Fibroblast of skin of right biceps (primary cell): ENCODE measurements at regions not wholly inside any gene's neighbourhood (a gene's known extent, or its start where the extent isn't known, plus 50 kb on each side); places are given as distances from the start of the nearest gene placed in this dataset.
"Not testable (repeated sequence)": the region's sequence is repeated elsewhere in the genome, so short reads cannot be mapped to it uniquely, and the experiment has no call there.

Experiments used
- DNase-seq: peaks from one replicate; pipeline ENCODE4 v3.0.0-alpha.2; 2013

GRCh38 chr3:3686907-3687648, 112.2 kb upstream of the LRRN1 start:
- DNase-seq: no peak

- DNase-seq: no peak
Observed at GRCh38 chr3:3685721-3686120, 113.5 kb upstream of the LRRN1 start.

- peak; percentile 47 for DNase-seq
Observed at GRCh38 chr3:3683261-3683660, 116.0 kb upstream of the LRRN1 start.

- DNase-seq: no peak
Observed at GRCh38 chr3:3675801-3676200, 123.4 kb upstream of the LRRN1 start.

- DNase-seq: no peak
Observed at GRCh38 chr3:3675186-3675585, 124.0 kb upstream of the LRRN1 start.

GRCh38 chr3:3666664-3667063, 132.6 kb upstream of the LRRN1 start:
- DNase-seq: peak; percentile 57

GRCh38 chr3:3665961-3666640, 133.1 kb upstream of the LRRN1 start:
- DNase-seq: no peak

GRCh38 chr3:3665546-3665945, 133.7 kb upstream of the LRRN1 start:
- DNase-seq: peak; percentile 70

DNA sequence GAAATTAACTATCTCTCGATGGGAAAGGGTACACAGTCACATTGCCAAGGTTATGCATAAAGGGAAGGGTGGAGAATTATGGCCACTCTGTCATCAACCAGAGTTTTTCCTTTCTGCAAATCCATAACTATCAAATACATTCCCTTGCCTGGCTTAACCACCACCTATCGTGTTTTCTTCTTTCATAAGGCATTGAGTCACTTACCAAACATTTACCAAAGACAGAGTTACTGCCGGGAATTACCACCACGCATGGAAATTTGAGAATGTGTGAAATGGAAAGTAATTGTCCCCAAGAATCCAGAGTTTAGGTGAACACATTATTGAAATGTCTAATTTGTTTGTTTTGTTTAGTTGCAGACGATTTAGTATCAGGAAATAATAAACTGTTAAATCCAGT, 134.3 kb upstream of the LRRN1 start:
- peak; percentile 86 for DNase-seq

DNA sequence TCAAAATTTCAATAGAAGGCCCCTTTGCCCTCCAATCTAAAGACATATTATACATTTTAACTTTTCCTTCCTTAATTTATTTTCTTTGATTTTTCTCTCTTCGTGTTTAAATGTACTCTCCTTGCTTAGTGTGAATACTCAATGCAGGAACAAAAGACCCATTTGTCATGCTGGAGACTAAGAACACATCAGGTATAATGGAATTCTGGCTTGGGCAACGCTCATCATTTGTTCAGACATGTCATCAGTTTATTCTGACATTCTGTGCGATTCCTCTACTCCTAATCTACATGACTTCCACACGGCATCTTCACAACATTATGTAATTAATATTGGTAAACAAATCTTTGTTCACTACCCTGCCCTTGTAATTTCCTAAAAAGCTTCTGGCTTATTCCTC, 136.6 kb upstream of the LRRN1 start:
- DNase-seq: no peak

DNA sequence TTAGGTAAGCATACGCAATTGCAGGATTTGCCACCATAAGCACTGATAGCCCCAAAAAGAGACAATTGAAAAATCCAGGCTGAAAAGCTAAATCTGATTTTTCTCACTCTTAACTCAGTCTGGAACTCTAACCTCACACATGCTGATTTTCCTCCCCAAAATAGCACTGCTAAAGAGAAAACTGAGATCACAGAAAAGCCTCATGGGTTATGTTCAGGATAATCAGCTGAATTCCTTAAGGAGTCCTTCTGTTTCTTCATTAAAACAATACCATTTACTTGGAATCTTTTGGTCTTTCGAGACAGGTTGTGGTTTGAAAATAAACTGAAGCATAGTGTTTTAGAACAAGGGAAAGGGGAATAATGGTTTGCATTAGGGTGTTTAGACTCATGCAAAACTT, 144.3 kb upstream of the LRRN1 start:
- DNase-seq: no peak

GRCh38 chr3:3648988-3649679, 150.1 kb upstream of the LRRN1 start:
- no peak for DNase-seq

- DNase-seq: peak; percentile 24
Observed at GRCh38 chr3:3646934-3647333, 152.3 kb upstream of the LRRN1 start.

- not testable (repeated sequence) for DNase-seq
Observed at GRCh38 chr3:3646103-3646844, 153.0 kb upstream of the LRRN1 start.

GRCh38 chr3:3641877-3642455, 157.3 kb upstream of the LRRN1 start:
- DNase-seq: no peak

GRCh38 chr3:3639078-3639477, 160.2 kb upstream of the LRRN1 start:
- no peak for DNase-seq

GRCh38 chr3:3636815-3637214, 162.4 kb upstream of the LRRN1 start:
- no peak for DNase-seq

DNA sequence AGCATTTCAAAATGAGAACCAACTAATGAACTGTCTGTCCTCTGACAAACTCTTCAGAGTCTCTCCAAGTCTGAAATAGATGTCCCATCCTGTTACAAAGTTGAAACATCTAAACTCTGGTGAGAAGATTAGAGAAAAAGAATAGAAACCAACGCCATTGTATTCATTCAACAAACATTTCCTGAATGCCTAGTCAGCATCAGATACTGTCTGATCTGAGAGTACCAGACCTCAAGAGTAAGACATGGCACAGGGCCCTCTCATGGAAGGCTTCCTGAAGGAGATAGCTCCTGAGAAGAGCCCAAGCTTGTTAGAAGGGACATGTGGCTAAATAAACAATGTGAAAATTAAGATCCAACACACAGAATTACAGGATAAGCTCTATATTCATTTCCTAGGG, 164.1 kb upstream of the LRRN1 start:
- DNase-seq: no peak

DNA sequence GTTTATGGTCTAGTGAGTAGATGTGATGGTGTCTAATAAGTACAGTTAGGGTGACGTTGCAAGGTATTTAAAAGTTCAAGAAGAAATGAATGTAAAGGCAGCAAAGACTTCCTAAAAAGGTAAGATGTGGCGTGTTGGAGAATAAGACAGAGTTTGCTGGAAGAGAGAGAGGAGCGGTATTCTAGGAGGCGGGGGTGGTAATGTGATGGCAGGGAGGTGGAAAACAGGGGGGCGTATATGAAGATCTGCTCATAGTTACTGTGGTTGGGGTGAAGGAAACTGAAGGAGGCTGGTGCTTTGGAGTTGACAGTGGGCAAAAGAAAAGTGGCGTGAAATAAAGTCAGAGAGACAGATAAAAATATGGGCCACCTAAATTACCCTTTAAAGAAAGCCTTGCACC, 164.9 kb upstream of the LRRN1 start:
- no peak for DNase-seq

GRCh38 chr3:3633761-3634160, 165.5 kb upstream of the LRRN1 start:
- DNase-seq: no peak

- DNase-seq: no peak
Observed at GRCh38 chr3:3632449-3632848, 166.8 kb upstream of the LRRN1 start.

DNA sequence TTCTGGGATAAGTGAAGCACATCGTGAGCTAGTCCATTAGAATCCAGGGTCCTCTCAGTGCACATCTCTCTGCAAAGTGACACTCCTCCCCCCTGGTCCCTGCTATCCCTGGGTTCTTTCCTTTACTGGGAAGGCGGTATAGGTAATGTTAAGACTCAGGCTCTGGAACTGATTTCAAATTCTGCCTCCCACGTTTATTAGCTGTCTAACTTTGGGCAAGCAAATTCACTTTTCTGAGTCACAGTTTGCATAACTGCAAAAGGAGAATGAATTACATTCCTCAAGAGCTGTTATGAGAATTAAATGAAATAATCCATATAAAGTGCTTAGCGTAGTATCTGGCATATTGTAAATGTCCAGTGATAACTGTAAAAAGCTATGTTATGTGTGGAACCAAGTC, 168.1 kb upstream of the LRRN1 start:
- DNase-seq: peak; percentile 44

DNA sequence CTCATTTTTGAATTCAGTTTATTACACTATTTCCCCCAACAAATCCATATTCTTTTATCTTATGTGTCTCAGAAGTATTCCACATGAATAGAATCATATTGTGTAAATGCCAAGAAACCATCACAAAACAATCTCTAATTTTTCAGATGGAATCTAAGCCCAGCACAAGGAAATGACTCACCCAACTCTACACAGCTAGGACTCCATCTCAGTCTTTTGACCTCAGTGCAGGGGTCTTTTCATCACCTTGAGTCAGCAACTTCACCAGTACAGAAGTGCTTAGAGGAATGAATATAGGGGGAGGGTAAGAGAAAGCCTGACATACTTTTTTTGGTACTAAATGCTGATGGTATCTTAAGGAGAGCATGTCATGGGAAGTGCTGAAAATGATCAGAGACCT, 169.3 kb upstream of the LRRN1 start:
- DNase-seq: peak; percentile 93
